CD4-positive, alpha-beta T cell treated with Interleukin-21 for 1 hour (primary cell): ENCODE measurements at regions not wholly inside any gene's neighbourhood (a gene's known extent, or its start where the extent isn't known, plus 50 kb on each side); places are given as distances from the start of the nearest gene placed in this dataset.
"Not testable (repeated sequence)": the region's sequence is repeated elsewhere in the genome, so short reads cannot be mapped to it uniquely, and the experiment has no call there.

Experiments used
- DNase-seq: peaks from one replicate; pipeline ENCODE4 v3.0.0-alpha.2; 2020

GRCh38 chr9:75628952-75629351 is 261.5 kb upstream of the PCSK5 start:
- no peak for DNase-seq

DNA sequence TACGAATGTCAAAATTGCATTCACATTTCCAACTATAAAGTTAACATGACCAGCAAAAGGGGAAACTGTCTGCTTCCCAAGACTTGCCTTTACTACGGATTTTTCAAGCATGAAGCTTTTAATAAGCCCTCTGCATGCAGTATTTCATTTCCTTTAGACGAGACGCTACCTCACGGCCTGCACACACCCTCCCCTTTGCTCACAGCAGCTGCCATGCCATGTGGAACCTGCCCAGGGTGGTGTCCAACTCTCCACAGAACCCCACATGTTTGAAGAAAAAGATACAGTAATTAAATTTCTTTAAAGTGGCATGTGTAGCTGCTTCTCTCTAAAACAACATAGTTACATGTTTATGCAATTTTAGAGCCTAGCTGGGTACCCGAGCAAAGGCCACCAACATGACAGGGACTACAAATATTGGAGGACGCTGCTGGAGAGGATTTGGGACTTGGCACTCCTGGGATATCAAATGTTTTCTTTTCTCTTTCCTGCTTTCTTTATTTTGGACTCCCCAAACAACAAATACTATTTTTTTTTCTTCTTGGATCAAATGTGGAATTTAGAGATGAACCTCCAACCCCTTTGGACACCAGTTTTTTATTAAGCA is 256.9 kb upstream of the PCSK5 start:
- DNase-seq = no peak

GRCh38 chr9:75636427-75637045 is 253.9 kb upstream of the PCSK5 start:
- DNase-seq = no peak

- no peak for DNase-seq
Measured at GRCh38 chr9:75639971-75640610, 250.4 kb upstream of the PCSK5 start.

- DNase-seq = no peak
Measured at GRCh38 chr9:75642522-75642921, 248.0 kb upstream of the PCSK5 start.

DNA sequence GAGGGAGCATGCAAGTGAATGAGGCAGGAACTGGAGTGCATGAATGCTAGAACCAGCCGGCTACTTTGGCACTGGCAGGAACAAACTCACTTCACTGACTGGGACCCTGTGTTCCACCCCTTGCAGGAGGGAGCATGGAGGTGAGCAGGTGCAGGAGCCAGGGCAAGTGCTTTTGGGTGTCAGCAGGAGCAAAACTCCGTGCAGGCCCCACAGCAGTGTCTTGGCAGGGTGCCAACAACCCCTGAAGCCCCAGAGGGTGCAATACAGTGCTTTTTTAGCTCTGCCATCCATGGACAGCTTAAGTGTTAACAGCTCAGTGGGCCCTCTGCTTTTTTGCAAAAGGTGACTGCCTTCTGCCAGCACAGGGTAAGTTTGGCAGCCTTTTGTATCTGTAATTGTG is 245.8 kb upstream of the PCSK5 start:
- DNase-seq = no peak

DNA sequence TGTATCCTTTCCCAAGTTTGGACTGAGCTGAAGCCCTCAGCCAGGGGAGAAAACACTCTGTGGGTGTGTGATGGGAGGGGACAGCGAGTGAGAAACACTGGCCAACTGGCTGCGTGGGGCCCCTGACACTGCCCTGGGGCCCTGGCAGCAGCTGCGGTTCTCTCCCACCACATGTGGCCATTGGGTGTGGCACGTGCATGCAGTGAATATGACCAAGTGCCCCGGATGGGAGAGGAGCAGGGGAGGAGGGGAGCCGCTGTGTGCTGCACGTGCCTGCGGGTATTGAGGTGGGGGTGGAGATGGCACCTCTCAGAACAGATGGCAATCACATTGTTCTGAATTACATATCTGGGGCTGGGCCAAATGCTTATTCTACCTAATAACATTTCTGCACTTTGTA is 242.4 kb upstream of the PCSK5 start:
- DNase-seq = no peak

GRCh38 chr9:75649060-75649459 is 241.4 kb upstream of the PCSK5 start:
- DNase-seq = no peak

GRCh38 chr9:75651709-75652108 is 238.8 kb upstream of the PCSK5 start:
- DNase-seq = no peak

- no peak for DNase-seq
Measured at GRCh38 chr9:75653335-75653734, 237.1 kb upstream of the PCSK5 start.

GRCh38 chr9:75653750-75654149 is 236.7 kb upstream of the PCSK5 start:
- no peak for DNase-seq

DNA sequence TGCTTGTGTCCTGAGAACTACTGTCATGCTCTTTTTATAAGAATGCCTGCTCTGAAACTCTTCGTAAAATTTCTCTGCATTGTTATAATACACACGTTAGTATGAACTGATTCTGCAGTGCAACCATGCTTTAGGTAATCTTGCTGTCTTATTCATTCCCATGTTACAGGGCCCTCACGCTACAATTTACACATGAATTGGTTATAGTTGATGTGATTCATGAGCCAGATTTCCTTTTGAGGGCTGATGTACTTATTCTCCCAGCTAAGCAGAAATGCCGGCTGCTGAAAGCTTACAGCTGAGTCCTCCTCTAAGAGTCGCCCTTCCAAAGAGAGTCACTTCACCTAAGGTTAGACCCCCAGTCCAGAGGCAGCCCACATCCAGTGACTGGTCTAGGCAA is 233.5 kb upstream of the PCSK5 start:
- DNase-seq = no peak

DNA sequence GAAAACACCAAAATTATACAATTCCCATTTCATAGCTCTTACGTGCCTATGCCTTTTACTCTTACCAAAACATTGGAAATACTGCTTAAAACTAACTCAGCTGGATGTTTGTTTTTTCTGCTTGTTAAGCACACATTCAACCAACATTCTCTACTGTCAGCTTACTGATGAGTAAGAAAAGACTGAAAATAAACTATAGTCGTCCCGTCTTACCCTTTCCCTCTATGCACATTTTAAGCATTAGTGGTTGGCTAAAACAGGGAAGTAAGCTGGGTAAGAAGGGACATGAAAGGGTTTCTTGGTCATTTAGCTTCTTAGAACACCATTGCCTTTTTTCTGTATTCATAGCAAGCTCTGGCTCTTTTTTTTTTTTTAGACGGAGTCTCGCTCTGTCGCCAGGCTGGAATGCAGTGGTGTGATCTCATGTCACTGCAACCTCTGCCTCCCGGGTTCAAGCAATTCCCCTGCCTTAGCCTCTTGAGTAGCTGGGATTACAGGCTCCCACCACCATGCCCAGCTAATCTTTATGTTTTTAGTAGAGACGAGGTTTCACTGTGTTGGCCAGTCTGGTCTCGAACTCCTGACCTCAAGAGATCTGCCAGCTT is 232.1 kb upstream of the PCSK5 start:
- no peak for DNase-seq

DNA sequence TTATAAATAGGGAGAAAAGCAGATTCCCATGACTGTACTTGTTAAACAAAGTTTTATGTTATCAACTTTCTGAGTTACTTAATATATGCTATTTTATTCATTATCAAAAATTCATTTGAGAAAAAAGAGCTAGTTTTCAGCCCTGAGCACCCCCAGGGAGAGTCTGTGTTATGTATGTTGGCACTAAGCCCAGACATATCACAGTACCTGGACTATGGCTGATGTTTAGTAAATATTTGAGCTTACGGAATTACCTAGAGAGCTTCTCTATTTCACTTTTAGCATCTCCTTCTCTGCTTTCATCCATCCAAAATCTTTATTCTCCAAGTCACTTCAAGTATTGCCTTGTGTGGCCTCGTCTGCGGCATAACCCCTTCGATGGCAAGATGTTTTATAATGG is 225.9 kb upstream of the PCSK5 start:
- DNase-seq = no peak

- no peak for DNase-seq
Measured at GRCh38 chr9:75666856-75667554, 223.5 kb upstream of the PCSK5 start.

DNA sequence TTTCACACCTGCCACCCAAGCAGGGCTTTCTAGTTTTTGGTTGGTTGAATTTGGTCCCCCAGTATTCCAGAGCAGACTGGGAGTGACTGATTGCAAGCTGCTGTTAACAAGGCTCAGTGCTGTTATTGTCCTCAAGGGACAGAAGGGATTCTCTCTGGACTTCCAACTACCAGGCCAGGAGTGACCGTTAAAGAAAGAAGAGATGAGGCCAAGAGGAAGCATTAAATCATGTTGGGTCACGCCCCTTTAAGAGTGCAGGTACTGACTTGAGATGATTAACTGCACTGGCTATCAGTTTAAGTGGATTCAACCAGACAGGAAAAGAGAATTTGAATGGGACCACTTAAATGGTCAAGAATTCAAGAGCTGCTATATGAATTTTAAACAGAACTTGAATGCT is 220.8 kb upstream of the PCSK5 start:
- DNase-seq = no peak

GRCh38 chr9:75671354-75671753 is 219.1 kb upstream of the PCSK5 start:
- DNase-seq = no peak

GRCh38 chr9:75672478-75672877 is 218.0 kb upstream of the PCSK5 start:
- no peak for DNase-seq

- DNase-seq = no peak
Measured at GRCh38 chr9:75683591-75683990, 206.9 kb upstream of the PCSK5 start.

GRCh38 chr9:75685062-75685461 is 205.4 kb upstream of the PCSK5 start:
- DNase-seq = no peak

DNA sequence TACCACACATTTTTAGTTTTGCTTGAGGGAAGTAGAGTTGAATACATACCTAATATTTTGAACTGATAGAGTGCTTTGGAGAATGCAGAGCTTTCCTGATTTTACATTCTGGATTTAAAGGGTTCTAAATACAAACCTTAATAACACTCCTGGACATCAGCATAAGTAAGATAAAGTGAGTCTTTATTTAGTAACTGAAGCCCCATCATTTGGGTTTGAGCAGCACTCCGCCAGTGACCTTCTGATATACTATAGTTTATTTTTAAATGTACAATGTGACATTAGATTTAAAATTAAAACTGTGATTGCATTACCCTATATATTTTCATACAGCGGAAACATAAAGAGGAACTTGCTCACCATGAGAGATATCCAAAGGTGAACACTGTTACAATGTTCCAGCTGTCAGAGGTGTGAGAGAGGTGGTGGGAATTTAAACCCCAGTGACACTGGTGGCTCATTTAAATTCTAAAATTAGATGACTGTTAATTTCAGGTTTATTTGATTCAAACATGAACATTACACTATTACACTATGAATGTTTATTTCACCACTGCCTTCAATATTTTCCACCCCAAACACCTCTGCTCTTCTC is 203.0 kb upstream of the PCSK5 start:
- DNase-seq = no peak

DNA sequence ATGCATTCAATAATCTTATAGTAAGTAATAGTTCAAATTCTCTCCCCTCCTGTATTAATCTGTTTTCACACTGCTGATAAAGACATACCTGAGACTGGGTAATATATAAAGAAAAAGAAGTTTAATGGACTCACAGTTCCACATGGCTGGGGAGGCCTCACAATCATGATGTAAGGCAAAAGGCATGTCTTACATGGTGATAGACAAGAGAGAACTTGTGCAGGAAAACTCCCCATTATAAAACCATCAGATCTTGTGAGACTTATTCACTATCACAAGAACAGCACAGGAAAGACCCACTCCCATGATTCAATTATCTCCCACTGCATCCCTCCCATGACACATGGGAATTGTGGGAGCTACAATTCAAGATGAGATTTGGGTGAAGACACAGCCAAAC is 199.9 kb upstream of the PCSK5 start:
- DNase-seq = not testable (repeated sequence)

- DNase-seq = no peak
Measured at GRCh38 chr9:75691408-75691807, 199.1 kb upstream of the PCSK5 start.
